Liver (tissue), 8 donors: ENCODE measurements at regions not wholly inside any gene's neighbourhood (a gene's known extent, or its start where the extent isn't known, plus 50 kb on each side); places are given as distances from the start of the nearest gene placed in this dataset.

Experiments used
- DNase-seq: peaks from one replicate; pipeline ENCODE4 v3.0.0-alpha.2; 2017; ENCODE audit warnings: low spot score
- H3K27ac ChIP-seq, 2 donors: one replicate each; pipeline ENCODE4 v1.7.0; 2013; ENCODE audit warnings: inconsistent platforms in 2 of 2, low read length in 2 of 2, control low read depth in 1 of 2, low read depth in 1 of 2, mild to moderate bottlenecking in 1 of 2
- H3K27me3 ChIP-seq, 4 donors: one replicate each; pipeline versions ENCODE4 v1.6.1 to v1.7.0; 2013; ENCODE audit warnings: low read length in 3 of 4, inconsistent platforms in 1 of 4, mild to moderate bottlenecking in 1 of 4, moderate library complexity in 1 of 4; ENCODE audit not compliant: control insufficient read depth in 4 of 4, insufficient read depth in 4 of 4
- H3K36me3 ChIP-seq, 4 donors: one replicate each; pipeline versions ENCODE4 v1.6.1 to v1.7.0; 2013; ENCODE audit warnings: low read length in 3 of 4, mild to moderate bottlenecking in 3 of 4, low read depth in 1 of 4, moderate library complexity in 1 of 4; ENCODE audit not compliant: control insufficient read depth in 4 of 4, insufficient read depth in 3 of 4
- H3K4me1 ChIP-seq, 4 donors: one replicate each; pipeline versions ENCODE4 v1.6.1 to v1.7.0; 2013; ENCODE audit warnings: low read length in 3 of 4, mild to moderate bottlenecking in 3 of 4, moderate library complexity in 1 of 4; ENCODE audit not compliant: control insufficient read depth in 4 of 4, insufficient read depth in 4 of 4
- H3K4me3 ChIP-seq, 3 donors: one replicate each; pipeline versions ENCODE4 v1.6.1 to v1.7.0; 2013; ENCODE audit warnings: low read length in 3 of 3, control low read depth in 1 of 3, low read depth in 1 of 3, mild to moderate bottlenecking in 1 of 3
- H3K9ac ChIP-seq, 2 donors: one replicate each; pipeline ENCODE4 v1.7.0; 2013; ENCODE audit warnings: low read length in 2 of 2, mild to moderate bottlenecking in 2 of 2, moderate library complexity in 2 of 2, control low read depth in 1 of 2, low read depth in 1 of 2
- H3K9me3 ChIP-seq, 4 donors: one replicate each; pipeline versions ENCODE4 v1.6.1 to v1.7.0; 2013; ENCODE audit warnings: low read length in 3 of 4; ENCODE audit not compliant: control insufficient read depth in 4 of 4
- EGR1 ChIP-seq, 2 donors: IDR thresholded peaks; 2 replicates each; pipeline ENCODE4 v1.6.1; 2016 to 2018; ENCODE audit warnings: antibody characterized with exemption in 2 of 2, low read depth in 2 of 2
- FOXA1 ChIP-seq: IDR thresholded peaks from 2 replicates; pipeline ENCODE4 v1.6.1; 2016; ENCODE audit warnings: antibody characterized with exemption
- FOXA2 ChIP-seq: IDR thresholded peaks from 2 replicates; pipeline ENCODE4 v1.6.1; 2016; ENCODE audit warnings: antibody characterized with exemption
- GABPA ChIP-seq, 2 donors: IDR thresholded peaks in 1 of 2; conservative IDR thresholded peaks in 1 of 2; 2 replicates each; pipeline ENCODE4 v1.6.1; 2016; ENCODE audit warnings: antibody characterized with exemption in 2 of 2, mild to moderate bottlenecking in 1 of 2, moderate library complexity in 1 of 2
- HNF4A ChIP-seq, 2 donors: conservative IDR thresholded peaks; 2 replicates each; pipeline ENCODE4 v1.6.1; 2016; ENCODE audit warnings: antibody characterized with exemption in 2 of 2, mild to moderate bottlenecking in 2 of 2
- HNF4G ChIP-seq: IDR thresholded peaks from 2 replicates; pipeline ENCODE4 v1.6.1; 2016; ENCODE audit warnings: antibody characterized with exemption
- JUND ChIP-seq, 2 donors: IDR thresholded peaks; 2 replicates each; pipeline ENCODE4 v1.6.1; 2016; ENCODE audit warnings: antibody characterized with exemption in 2 of 2
- NR2F2 ChIP-seq: IDR thresholded peaks from 2 replicates; pipeline ENCODE4 v1.6.1; 2016; ENCODE audit warnings: antibody characterized with exemption
- RAD21 ChIP-seq, 2 donors: IDR thresholded peaks; 2 replicates each; pipeline ENCODE4 v1.6.1; 2016; ENCODE audit warnings: antibody characterized with exemption in 2 of 2, mild to moderate bottlenecking in 2 of 2
- RXRA ChIP-seq, 2 donors: IDR thresholded peaks; 2 replicates each; pipeline ENCODE4 v1.6.1; 2017 to 2018; ENCODE audit warnings: antibody characterized with exemption in 2 of 2, mild to moderate bottlenecking in 1 of 2
- SP1 ChIP-seq: IDR thresholded peaks from 2 replicates; pipeline ENCODE4 v1.6.1; 2018; ENCODE audit warnings: antibody characterized with exemption, mild to moderate bottlenecking
- TAF1 ChIP-seq: conservative IDR thresholded peaks from 2 replicates; pipeline ENCODE4 v1.6.1; 2016; ENCODE audit warnings: antibody characterized with exemption, mild to moderate bottlenecking
- YY1 ChIP-seq: IDR thresholded peaks from 2 replicates; pipeline ENCODE4 v1.6.1; 2016; ENCODE audit warnings: antibody characterized with exemption, mild to moderate bottlenecking
- WGBS: extraction: QIAGEN DNeasy Blood & Tissue Kit; methylation state at CpG from one replicate; pipeline ENCODE4 v1.1.7; 2013; 5-methylcytosine and 5-hydroxymethylcytosine counted together
- TF ChIP-seq, protein P1 (sequence below): IDR thresholded peaks from 2 replicates; pipeline ENCODE4 v1.6.1; 2016; ENCODE audit warnings: antibody characterized with exemption
- TF ChIP-seq, protein P2 (sequence below): fragments of 150-350 bp; IDR thresholded peaks from 2 replicates; pipeline ENCODE4 v1.5.1; 2017; ENCODE audit warnings: improper control_type of control experiment, low read depth, low read length; ENCODE audit not compliant: missing input control
- TF ChIP-seq, protein P3 (sequence below): IDR thresholded peaks from 2 replicates; pipeline ENCODE4 v1.6.1; 2016; ENCODE audit warnings: antibody characterized with exemption, mild to moderate bottlenecking
- TF ChIP-seq, protein P4 (sequence below): IDR thresholded peaks from 2 replicates; pipeline ENCODE4 v1.6.1; 2016; ENCODE audit warnings: antibody characterized with exemption
- TF ChIP-seq, protein P5 (sequence below): IDR thresholded peaks from 2 replicates; pipeline ENCODE4 v1.6.1; 2016; ENCODE audit warnings: antibody characterized with exemption
- donor health status: healthy.
- donor health status: healthy.
- donor health status: healthy.
- donor health status: healthy.
- donor health status: healthy.

DNA sequence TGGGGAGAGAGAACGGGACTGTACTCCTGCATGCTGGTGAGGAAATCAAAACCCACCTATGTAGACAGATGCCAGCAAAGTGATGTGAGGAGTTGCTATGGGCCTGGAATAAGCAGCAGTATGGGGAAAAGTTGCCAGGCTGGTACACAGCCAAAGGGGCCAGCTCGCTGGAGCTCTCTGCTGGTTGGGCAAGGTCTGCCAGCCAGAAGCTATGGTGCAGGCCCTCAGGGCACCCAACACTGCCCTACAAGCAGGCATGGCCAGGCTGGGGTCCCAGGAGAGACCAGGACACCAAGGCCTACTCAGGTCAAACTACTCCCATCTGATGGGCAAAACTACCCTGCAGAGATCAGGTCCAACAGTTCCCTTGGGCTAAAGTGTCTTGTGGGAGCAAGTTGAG is 916.6 kb downstream of the IPMK start:
- TF ChIP-seq GABPA (IDR thresholded peaks at IDR 0.05 in 1 of 2, conservative IDR thresholded peaks at IDR 0.05 in 1 of 2) (no peak), FOXA1 (no peak), RAD21 (IDR thresholded peaks at IDR 0.05) (no peak), FOXA2 (no peak), NR2F2 (no peak), JUND (IDR thresholded peaks at IDR 0.05) (no peak), HNF4G (no peak), YY1 (no peak), HNF4A (conservative IDR thresholded peaks at IDR 0.05) (no peak), SP1 (no peak), RXRA (IDR thresholded peaks at IDR 0.05) (no peak), TAF1 (no peak), EGR1 (IDR thresholded peaks at IDR 0.05; ENCODE audit: low read depth in 2 of 2) (no peak)
- TF ChIP-seq, protein P1, sequence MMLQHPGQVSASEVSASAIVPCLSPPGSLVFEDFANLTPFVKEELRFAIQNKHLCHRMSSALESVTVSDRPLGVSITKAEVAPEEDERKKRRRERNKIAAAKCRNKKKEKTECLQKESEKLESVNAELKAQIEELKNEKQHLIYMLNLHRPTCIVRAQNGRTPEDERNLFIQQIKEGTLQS: no peak
- TF ChIP-seq, protein P2, sequence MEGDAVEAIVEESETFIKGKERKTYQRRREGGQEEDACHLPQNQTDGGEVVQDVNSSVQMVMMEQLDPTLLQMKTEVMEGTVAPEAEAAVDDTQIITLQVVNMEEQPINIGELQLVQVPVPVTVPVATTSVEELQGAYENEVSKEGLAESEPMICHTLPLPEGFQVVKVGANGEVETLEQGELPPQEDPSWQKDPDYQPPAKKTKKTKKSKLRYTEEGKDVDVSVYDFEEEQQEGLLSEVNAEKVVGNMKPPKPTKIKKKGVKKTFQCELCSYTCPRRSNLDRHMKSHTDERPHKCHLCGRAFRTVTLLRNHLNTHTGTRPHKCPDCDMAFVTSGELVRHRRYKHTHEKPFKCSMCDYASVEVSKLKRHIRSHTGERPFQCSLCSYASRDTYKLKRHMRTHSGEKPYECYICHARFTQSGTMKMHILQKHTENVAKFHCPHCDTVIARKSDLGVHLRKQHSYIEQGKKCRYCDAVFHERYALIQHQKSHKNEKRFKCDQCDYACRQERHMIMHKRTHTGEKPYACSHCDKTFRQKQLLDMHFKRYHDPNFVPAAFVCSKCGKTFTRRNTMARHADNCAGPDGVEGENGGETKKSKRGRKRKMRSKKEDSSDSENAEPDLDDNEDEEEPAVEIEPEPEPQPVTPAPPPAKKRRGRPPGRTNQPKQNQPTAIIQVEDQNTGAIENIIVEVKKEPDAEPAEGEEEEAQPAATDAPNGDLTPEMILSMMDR: no peak
- TF ChIP-seq, protein P3, sequence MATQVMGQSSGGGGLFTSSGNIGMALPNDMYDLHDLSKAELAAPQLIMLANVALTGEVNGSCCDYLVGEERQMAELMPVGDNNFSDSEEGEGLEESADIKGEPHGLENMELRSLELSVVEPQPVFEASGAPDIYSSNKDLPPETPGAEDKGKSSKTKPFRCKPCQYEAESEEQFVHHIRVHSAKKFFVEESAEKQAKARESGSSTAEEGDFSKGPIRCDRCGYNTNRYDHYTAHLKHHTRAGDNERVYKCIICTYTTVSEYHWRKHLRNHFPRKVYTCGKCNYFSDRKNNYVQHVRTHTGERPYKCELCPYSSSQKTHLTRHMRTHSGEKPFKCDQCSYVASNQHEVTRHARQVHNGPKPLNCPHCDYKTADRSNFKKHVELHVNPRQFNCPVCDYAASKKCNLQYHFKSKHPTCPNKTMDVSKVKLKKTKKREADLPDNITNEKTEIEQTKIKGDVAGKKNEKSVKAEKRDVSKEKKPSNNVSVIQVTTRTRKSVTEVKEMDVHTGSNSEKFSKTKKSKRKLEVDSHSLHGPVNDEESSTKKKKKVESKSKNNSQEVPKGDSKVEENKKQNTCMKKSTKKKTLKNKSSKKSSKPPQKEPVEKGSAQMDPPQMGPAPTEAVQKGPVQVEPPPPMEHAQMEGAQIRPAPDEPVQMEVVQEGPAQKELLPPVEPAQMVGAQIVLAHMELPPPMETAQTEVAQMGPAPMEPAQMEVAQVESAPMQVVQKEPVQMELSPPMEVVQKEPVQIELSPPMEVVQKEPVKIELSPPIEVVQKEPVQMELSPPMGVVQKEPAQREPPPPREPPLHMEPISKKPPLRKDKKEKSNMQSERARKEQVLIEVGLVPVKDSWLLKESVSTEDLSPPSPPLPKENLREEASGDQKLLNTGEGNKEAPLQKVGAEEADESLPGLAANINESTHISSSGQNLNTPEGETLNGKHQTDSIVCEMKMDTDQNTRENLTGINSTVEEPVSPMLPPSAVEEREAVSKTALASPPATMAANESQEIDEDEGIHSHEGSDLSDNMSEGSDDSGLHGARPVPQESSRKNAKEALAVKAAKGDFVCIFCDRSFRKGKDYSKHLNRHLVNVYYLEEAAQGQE: no peak
- TF ChIP-seq, protein P4, sequence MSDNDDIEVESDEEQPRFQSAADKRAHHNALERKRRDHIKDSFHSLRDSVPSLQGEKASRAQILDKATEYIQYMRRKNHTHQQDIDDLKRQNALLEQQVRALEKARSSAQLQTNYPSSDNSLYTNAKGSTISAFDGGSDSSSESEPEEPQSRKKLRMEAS: no peak
- TF ChIP-seq, protein P5, sequence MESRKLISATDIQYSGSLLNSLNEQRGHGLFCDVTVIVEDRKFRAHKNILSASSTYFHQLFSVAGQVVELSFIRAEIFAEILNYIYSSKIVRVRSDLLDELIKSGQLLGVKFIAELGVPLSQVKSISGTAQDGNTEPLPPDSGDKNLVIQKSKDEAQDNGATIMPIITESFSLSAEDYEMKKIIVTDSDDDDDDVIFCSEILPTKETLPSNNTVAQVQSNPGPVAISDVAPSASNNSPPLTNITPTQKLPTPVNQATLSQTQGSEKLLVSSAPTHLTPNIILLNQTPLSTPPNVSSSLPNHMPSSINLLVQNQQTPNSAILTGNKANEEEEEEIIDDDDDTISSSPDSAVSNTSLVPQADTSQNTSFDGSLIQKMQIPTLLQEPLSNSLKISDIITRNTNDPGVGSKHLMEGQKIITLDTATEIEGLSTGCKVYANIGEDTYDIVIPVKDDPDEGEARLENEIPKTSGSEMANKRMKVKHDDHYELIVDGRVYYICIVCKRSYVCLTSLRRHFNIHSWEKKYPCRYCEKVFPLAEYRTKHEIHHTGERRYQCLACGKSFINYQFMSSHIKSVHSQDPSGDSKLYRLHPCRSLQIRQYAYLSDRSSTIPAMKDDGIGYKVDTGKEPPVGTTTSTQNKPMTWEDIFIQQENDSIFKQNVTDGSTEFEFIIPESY: no peak

More for the DNA sequence above, 916.6 kb downstream of the IPMK start:
- H3K4me3 ChIP-seq: no peak overlapping the region
- WGBS: 77% methylated on average over 2 of the region's 2 CpGs
- H3K27ac ChIP-seq: no peak overlapping the region
- no peaks in the 10 kb centered on the region for H3K36me3 ChIP-seq
- H3K27me3 ChIP-seq: no peaks in the 10 kb centered on the region
- no peak for DNase-seq
- peaks cover 0 to 2% (median 0%) of the 10 kb centered on the region in 4 donors for H3K9me3 ChIP-seq
- H3K4me1 ChIP-seq: no peaks in the 10 kb centered on the region
- H3K9ac ChIP-seq: no peak overlapping the region
